Neural progenitor cell (in vitro differentiated cells): ENCODE measurements at regions not wholly inside any gene's neighbourhood (a gene's known extent, or its start where the extent isn't known, plus 50 kb on each side); places are given as distances from the start of the nearest gene placed in this dataset.

Experiments
- DNase-seq: peaks from one replicate; pipeline ENCODE4 v3.0.0-alpha.2; 2016; ENCODE audit warnings: low spot score
- H2AFZ ChIP-seq: fragments of 200-600 bp; sonication (generic); replicated peaks from 2 replicates; pipeline ENCODE4 v1.6.1; 2016; ENCODE audit warnings: antibody characterized with exemption
- H3F3A ChIP-seq: fragments of 200-600 bp; sonication (generic); 2 replicates; pipeline ENCODE4 v1.6.1; 2016; ENCODE audit warnings: antibody characterized with exemption, low read depth
- H3K27ac ChIP-seq: fragments of 200-600 bp; sonication (generic); 2 replicates; pipeline ENCODE4 v1.5.1; 2016; ENCODE audit warnings: mild to moderate bottlenecking
- H3K27me3 ChIP-seq: fragments of 200-600 bp; sonication (generic); 2 replicates; pipeline ENCODE4 v1.6.1; 2016; ENCODE audit warnings: mild to moderate bottlenecking, moderate library complexity
- H3K36me3 ChIP-seq: fragments of 200-600 bp; sonication (generic); 2 replicates; pipeline ENCODE4 v1.5.1; 2016
- H3K4me1 ChIP-seq: fragments of 200-600 bp; sonication (generic); 2 replicates; pipeline ENCODE4 v1.6.1; 2016; ENCODE audit warnings: mixed run types
- H3K4me2 ChIP-seq: fragments of 200-600 bp; sonication (generic); 2 replicates; pipeline ENCODE4 v1.6.1; 2016
- H3K4me3 ChIP-seq: fragments of 200-600 bp; sonication (generic); 2 replicates; pipeline ENCODE4 v1.5.1; 2016
- H3K79me2 ChIP-seq: fragments of 200-600 bp; sonication (generic); 2 replicates; pipeline ENCODE4 v1.6.1; 2016; ENCODE audit warnings: low read depth
- H3K9ac ChIP-seq: fragments of 200-600 bp; sonication (generic); 2 replicates; pipeline ENCODE4 v1.6.1; 2016
- H3K9me3 ChIP-seq: fragments of 200-600 bp; sonication (generic); 2 replicates; pipeline ENCODE4 v1.5.1; 2016; ENCODE audit warnings: low read depth
- H4K20me1 ChIP-seq: fragments of 200-600 bp; sonication (generic); 2 replicates; pipeline ENCODE4 v1.6.1; 2016; ENCODE audit warnings: low read depth
- H3K27ac Mint-ChIP-seq: 3 replicates; pipeline ENCODE4 v1.8.0; 2021; ENCODE audit warnings: mixed read lengths
- H3K27me3 Mint-ChIP-seq: 2 replicates; pipeline ENCODE4 v1.8.0; 2022; ENCODE audit warnings: low read depth, mild to moderate bottlenecking, inconsistent platforms, moderate library complexity, mixed read lengths; ENCODE audit not compliant: insufficient read depth
- H3K36me3 Mint-ChIP-seq: 3 replicates; pipeline ENCODE4 v1.8.0; 2021; ENCODE audit warnings: mixed read lengths
- H3K4me1 Mint-ChIP-seq: 3 replicates; pipeline ENCODE4 v1.8.0; 2021; ENCODE audit warnings: mixed read lengths
- H3K4me3 Mint-ChIP-seq: 3 replicates; pipeline ENCODE4 v1.8.0; 2021; ENCODE audit warnings: mild to moderate bottlenecking, moderate library complexity, mixed read lengths
- H3K9me3 Mint-ChIP-seq: 3 replicates; pipeline ENCODE4 v1.8.0; 2020; ENCODE audit warnings: mixed read lengths
- EZH2 ChIP-seq: fragments of 200-600 bp; sonication (generic); IDR thresholded peaks from 2 replicates; pipeline ENCODE4 v1.6.1; 2017; ENCODE audit warnings: antibody characterized with exemption, mild to moderate bottlenecking, moderate library complexity
- EZH2phosphoT487 ChIP-seq: fragments of 200-600 bp; sonication (generic); IDR thresholded peaks from 2 replicates; pipeline ENCODE4 v1.6.1; 2017; ENCODE audit warnings: antibody characterized with exemption
- TF ChIP-seq, protein P1 (sequence below): fragments of 200-600 bp; sonication (generic); IDR thresholded peaks from 2 replicates; pipeline ENCODE4 v1.5.1; 2017; ENCODE audit warnings: antibody characterized with exemption, mild to moderate bottlenecking

DNA sequence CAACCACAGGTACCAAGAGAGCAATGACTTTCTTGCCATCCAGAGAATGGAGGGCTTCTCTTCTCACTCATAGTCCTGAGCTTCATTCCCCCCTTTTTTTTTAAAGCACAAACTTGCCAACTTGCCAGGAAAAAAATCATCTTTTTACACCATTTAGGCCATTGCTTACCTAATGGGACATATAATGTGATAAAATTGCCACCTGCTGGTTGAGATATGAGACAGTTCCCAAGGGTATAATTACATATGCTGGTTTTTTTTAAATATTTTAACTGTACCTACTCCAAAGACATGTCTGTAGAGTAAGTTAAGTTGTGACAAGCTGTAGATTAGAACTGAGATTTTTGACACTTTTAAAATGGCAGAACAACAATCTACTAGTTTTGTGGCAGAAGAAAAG, 519.1 kb upstream of the SEL1L start:
- H3K4me2 ChIP-seq = no peak overlapping the region
- TF ChIP-seq EZH2 (no peak), EZH2phosphoT487 (no peak)
- TF ChIP-seq, protein P1, sequence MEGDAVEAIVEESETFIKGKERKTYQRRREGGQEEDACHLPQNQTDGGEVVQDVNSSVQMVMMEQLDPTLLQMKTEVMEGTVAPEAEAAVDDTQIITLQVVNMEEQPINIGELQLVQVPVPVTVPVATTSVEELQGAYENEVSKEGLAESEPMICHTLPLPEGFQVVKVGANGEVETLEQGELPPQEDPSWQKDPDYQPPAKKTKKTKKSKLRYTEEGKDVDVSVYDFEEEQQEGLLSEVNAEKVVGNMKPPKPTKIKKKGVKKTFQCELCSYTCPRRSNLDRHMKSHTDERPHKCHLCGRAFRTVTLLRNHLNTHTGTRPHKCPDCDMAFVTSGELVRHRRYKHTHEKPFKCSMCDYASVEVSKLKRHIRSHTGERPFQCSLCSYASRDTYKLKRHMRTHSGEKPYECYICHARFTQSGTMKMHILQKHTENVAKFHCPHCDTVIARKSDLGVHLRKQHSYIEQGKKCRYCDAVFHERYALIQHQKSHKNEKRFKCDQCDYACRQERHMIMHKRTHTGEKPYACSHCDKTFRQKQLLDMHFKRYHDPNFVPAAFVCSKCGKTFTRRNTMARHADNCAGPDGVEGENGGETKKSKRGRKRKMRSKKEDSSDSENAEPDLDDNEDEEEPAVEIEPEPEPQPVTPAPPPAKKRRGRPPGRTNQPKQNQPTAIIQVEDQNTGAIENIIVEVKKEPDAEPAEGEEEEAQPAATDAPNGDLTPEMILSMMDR = no peak
- Mint-ChIP-seq H3K9me3 (no peaks in the 10 kb centered on the region), H3K36me3 (no peaks in the 10 kb centered on the region), H3K4me3 (no peak overlapping the region), H3K4me1 (no peaks in the 10 kb centered on the region), H3K27me3 (no peaks in the 10 kb centered on the region), H3K27ac (no peak overlapping the region)
- H3K9ac ChIP-seq = no peak overlapping the region
- no peaks in the 10 kb centered on the region for H3K79me2 ChIP-seq
- H3K9me3 ChIP-seq = no peaks in the 10 kb centered on the region
- H4K20me1 ChIP-seq = no peaks in the 10 kb centered on the region
- no peak overlapping the region for H3K4me3 ChIP-seq
- no peak overlapping the region for H3K27ac ChIP-seq
- H3K36me3 ChIP-seq = no peaks in the 10 kb centered on the region
- no peak overlapping the region for H2AFZ ChIP-seq
- H3K27me3 ChIP-seq = no peaks in the 10 kb centered on the region
- no peak for DNase-seq
- peaks cover 6% of the 10 kb centered on the region for H3K4me1 ChIP-seq
- no peaks in the 10 kb centered on the region for H3F3A ChIP-seq

DNA sequence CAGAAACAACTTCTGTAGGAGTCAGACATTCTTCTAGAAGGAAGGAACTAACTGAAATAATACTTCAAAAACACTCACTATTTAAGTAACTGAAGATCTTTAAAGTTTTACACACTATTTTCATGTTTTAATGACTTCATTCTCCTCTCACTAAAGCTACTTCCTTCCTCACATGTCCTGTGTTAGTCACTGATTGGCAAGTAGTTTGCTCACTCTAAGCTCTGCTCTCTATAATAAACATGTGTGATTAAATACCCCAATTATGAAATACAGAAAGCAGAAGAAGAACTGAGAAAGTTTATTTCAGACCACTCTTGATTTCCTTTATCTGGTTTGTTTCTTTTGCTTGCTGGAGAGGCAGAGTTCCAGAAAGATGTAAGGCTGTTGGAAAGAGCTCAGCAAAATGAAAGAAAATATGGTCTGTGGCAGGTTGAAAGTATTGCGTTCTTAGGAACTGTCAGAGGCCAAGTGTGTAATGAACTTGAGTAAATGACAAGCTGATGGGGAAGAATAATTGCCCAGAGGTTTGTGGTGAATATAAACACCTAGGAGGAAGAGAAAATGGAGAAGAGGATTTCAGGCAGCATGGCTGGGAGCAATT, 522.0 kb upstream of the SEL1L start:
- Mint-ChIP-seq H3K36me3 (no peaks in the 10 kb centered on the region), H3K9me3 (no peaks in the 10 kb centered on the region), H3K27ac (no peak overlapping the region), H3K27me3 (no peaks in the 10 kb centered on the region), H3K4me3 (no peak overlapping the region), H3K4me1 (no peaks in the 10 kb centered on the region)
- peaks cover 11% of the 10 kb centered on the region for H3K4me1 ChIP-seq
- DNase-seq = no peak
- no peak overlapping the region for H3K4me3 ChIP-seq
- no peaks in the 10 kb centered on the region for H3K9me3 ChIP-seq
- H3F3A ChIP-seq = peaks cover 9% of the 10 kb centered on the region
- no peak overlapping the region for H3K9ac ChIP-seq
- no peaks in the 10 kb centered on the region for H3K27me3 ChIP-seq
- H4K20me1 ChIP-seq = no peaks in the 10 kb centered on the region
- TF ChIP-seq, protein P1 = no peak
- TF ChIP-seq EZH2phosphoT487 (no peak), EZH2 (no peak)
- H2AFZ ChIP-seq = no peak overlapping the region
- no peaks in the 10 kb centered on the region for H3K79me2 ChIP-seq
- H3K36me3 ChIP-seq = no peaks in the 10 kb centered on the region
- no peak overlapping the region for H3K4me2 ChIP-seq
- no peak overlapping the region for H3K27ac ChIP-seq

DNA sequence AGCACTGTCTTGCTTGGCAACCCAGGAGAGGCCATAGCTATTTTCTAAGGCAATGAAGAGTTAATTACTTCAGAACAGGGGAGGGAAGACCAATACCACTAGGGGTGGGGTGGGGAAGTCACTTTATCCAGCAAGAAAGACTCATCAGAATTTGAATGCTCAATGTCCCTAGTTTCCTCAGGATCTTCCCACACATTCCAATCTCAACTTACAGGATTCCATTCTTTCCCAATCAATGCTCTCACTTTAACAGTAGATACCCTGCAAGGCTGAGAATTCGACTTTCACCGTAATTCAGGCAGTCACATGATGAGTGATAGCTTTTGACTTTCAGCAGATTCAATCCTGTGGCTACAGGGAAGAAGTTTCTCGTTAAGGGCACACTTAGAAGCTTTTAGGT, 526.6 kb upstream of the SEL1L start:
- TF ChIP-seq, protein P1 = no peak
- TF ChIP-seq EZH2 (no peak), EZH2phosphoT487 (no peak)
- H3K4me3 ChIP-seq = no peak overlapping the region
- no peaks in the 10 kb centered on the region for H4K20me1 ChIP-seq
- Mint-ChIP-seq H3K9me3 (peaks cover 5% of the 10 kb centered on the region), H3K27me3 (no peaks in the 10 kb centered on the region), H3K4me3 (no peak overlapping the region), H3K36me3 (no peaks in the 10 kb centered on the region), H3K27ac (no peak overlapping the region), H3K4me1 (no peaks in the 10 kb centered on the region)
- H2AFZ ChIP-seq = peak overlapping the region; percentile 82
- H3K4me2 ChIP-seq = no peak overlapping the region
- no peaks in the 10 kb centered on the region for H3K79me2 ChIP-seq
- peak; percentile 45 for DNase-seq
- no peaks in the 10 kb centered on the region for H3K36me3 ChIP-seq
- H3K27ac ChIP-seq = peak overlapping the region; percentile 8
- H3K9ac ChIP-seq = no peak overlapping the region
- no peaks in the 10 kb centered on the region for H3K9me3 ChIP-seq
- peaks cover 11% of the 10 kb centered on the region for H3K4me1 ChIP-seq
- H3K27me3 ChIP-seq = no peaks in the 10 kb centered on the region
- H3F3A ChIP-seq = peaks cover 10% of the 10 kb centered on the region
